Kidney epithelial cell (primary cell): ENCODE measurements at regions not wholly inside any gene's neighbourhood (a gene's known extent, or its start where the extent isn't known, plus 50 kb on each side); places are given as distances from the start of the nearest gene placed in this dataset.

Experiments used
- DNase-seq: peaks from one replicate; pipeline ENCODE4 v3.0.0-alpha.2; 2010; ENCODE audit warnings: low read depth
- H3K27me3 ChIP-seq: 2 replicates; pipeline ENCODE4 v1.6.0; 2011; ENCODE audit warnings: low read length; ENCODE audit not compliant: control insufficient read depth, insufficient read depth
- H3K36me3 ChIP-seq: 2 replicates; pipeline ENCODE4 v1.5.1; 2011; ENCODE audit warnings: low read length; ENCODE audit not compliant: control insufficient read depth, insufficient read depth
- H3K4me3 ChIP-seq: 2 replicates; pipeline ENCODE4 v1.5.1; 2011; ENCODE audit warnings: low read depth, mild to moderate bottlenecking, control low read depth, low read length
- TF ChIP-seq, protein P1 (sequence below): IDR thresholded peaks from 2 replicates; pipeline ENCODE4 v1.5.1; 2011; ENCODE audit warnings: mild to moderate bottlenecking, moderate library complexity, low read length, control low read depth, inconsistent platforms; ENCODE audit not compliant: insufficient read depth, poor library complexity, severe bottlenecking

DNA sequence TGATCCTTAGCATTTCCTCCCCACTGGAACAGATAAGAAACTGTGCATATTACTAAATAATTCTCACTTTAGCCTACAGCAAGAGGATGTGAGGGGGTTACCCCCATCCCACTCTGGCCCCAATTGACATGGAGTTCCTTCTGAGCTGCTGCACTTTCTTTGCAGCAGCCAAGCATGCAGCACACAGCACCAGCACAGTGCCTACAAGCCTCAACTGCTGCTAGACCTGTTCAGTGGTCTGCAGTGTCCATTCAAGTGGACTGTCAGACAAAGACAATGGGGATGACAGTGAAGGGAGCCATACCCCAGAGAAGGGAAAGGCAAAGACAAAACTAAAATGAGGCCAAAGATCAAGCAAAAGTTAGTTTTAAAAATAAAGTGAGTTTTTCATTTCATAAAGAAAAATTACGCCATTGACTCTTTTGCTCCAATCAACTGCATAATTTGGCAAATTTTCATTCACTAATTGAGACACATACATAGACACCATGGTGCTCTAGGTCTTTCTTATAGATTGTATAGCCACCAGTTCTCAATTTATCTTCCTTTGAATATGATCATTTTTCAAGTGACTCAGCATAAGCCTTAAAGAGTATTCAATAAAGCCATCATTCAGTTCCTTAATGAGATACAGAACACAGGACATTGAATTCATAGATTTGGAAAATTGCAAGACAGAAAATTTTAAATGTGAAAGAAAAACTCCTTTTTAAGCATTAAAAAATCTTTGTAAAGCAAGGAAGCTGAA lies 410.6 kb downstream of the HNRNPD start:
- Histone ChIP-seq H3K4me3 (no peak overlapping the region), H3K27me3 (no peaks in the 10 kb centered on the region), H3K36me3 (no peaks in the 10 kb centered on the region)
- no peak for DNase-seq
- TF ChIP-seq, protein P1, sequence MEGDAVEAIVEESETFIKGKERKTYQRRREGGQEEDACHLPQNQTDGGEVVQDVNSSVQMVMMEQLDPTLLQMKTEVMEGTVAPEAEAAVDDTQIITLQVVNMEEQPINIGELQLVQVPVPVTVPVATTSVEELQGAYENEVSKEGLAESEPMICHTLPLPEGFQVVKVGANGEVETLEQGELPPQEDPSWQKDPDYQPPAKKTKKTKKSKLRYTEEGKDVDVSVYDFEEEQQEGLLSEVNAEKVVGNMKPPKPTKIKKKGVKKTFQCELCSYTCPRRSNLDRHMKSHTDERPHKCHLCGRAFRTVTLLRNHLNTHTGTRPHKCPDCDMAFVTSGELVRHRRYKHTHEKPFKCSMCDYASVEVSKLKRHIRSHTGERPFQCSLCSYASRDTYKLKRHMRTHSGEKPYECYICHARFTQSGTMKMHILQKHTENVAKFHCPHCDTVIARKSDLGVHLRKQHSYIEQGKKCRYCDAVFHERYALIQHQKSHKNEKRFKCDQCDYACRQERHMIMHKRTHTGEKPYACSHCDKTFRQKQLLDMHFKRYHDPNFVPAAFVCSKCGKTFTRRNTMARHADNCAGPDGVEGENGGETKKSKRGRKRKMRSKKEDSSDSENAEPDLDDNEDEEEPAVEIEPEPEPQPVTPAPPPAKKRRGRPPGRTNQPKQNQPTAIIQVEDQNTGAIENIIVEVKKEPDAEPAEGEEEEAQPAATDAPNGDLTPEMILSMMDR = no peak

DNA sequence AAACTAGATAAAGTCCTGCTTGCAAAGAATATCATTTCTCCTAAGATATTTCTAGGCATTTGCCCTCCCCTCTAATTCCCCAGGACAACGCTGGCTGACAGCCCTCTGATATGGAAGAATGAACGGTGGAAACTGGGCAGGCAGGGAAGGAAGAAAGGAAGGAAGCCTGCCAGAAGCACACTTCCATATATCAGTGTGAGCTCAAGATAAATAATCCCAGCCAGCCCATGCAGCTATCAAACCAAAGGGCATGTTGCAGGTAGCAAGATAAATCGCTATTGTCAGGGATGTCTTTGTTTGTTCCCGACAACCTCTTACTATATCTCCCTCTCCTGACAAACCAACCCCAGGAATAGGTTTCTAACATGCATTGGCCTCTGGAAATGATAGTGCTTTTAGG lies 412.8 kb downstream of the HNRNPD start:
- Histone ChIP-seq H3K4me3 (no peak overlapping the region), H3K36me3 (no peaks in the 10 kb centered on the region), H3K27me3 (no peaks in the 10 kb centered on the region)
- DNase-seq = no peak
- TF ChIP-seq, protein P1 = no peak

DNA sequence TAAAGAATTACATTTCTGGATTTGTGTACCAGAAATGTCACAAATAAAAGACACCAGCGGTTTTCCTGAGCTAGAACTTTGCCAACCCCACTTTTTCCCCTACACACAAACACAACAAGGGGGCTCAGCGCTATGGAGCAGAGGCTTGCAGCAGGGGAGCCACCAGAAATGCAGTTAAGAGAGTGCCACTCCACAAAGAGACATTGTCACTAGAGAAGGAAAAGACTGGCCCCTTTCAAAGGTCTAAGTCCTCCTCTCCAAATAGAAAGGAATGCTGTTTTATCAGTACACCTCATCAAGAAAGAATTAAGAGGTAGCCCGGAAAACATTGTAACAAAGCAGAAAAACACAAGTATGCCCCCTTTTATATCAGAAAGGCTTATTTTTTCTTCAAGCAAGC lies 419.5 kb downstream of the HNRNPD start:
- DNase-seq = no peak
- no peaks in the 10 kb centered on the region for H3K36me3 ChIP-seq

DNA sequence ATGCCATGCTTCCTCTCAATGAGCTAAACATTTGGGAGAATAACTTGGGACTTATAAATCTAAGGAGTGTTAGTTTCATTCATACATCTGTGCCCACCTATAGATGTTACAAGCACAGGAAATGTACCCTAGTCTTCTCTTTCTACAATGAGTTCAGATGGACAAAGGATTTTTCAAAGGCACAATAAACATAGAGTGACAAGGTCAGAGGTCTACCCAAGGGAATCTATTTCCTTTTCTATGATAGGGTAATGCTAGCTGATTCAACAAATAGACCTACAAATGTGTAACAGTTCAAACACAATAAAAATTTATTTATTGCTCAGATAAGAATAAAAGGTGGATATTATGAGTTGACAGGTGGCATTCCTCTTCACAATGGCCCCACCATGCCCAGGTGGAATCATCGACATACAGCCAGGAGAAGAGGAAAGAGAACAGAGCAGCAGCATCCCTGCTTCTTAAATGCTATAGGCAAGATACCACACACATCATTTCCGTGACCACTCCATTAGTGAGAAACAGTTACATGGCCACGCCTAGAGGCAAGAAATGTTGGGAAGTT lies 421.8 kb downstream of the HNRNPD start:
- H3K4me3 ChIP-seq = no peak overlapping the region
- H3K27me3 ChIP-seq = no peaks in the 10 kb centered on the region
- H3K36me3 ChIP-seq = no peaks in the 10 kb centered on the region
- no peak for DNase-seq
- TF ChIP-seq, protein P1 = no peak

More for the DNA sequence above, 419.5 kb downstream of the HNRNPD start:
- H3K27me3 ChIP-seq = no peaks in the 10 kb centered on the region
- TF ChIP-seq, protein P1 = no peak
- no peak overlapping the region for H3K4me3 ChIP-seq

DNA sequence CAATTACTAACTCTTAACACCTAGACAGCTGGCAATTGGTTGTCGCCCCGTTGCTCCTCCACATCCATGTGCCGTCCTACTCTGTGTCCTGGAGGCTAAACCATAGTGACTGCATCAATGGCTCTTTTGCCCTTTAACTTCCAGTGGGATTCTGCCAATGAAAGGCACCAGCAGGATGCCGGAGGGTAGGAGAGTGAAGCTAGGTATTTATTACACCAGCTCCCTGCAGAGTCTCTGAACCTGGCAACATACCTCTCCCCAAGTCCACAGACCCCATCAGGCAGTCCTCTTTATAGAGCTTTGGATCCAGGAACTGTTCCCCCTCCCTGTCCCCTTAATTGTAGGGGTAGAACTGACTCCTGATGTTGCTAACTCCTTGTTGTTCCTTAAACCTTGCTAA lies 426.8 kb downstream of the HNRNPD start:
- Histone ChIP-seq H3K4me3 (no peak overlapping the region), H3K27me3 (no peaks in the 10 kb centered on the region), H3K36me3 (no peaks in the 10 kb centered on the region)
- no peak for DNase-seq
- TF ChIP-seq, protein P1 = no peak

DNA sequence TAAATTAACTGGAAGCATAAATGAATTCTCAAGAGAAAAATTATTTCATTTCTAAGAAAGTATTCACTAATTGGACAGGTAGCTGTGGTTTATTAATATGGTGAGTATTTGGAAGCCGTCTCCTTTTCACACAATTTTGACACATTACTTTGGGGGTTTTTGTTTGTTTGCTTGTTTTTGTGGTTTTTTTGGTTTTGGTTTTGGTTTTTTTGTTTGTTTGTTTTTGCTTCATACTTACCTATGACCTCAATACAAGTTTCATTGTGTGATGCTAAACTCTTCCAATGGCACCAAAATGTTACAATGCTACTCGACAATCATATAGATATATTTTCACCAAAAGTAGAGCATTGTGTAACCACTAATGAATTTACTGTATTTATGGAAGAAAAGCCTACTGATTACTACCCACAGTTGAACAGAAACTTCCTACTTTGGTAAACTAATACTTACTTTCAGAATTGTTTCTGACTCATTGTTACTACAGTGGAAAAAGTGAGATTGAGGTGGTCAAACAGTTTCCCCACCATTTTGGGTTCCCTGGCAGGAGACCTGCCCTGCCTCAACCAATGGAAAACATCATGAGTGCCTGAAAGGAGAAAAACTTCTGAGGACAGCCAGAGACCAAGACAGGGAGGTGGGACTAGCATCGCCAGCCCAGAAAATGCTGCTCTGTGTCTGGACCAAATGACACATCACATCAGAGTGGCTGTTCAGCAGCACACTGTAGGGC lies 443.1 kb downstream of the HNRNPD start:
- DNase-seq = no peak
- no peak overlapping the region for H3K4me3 ChIP-seq
- TF ChIP-seq, protein P1 = no peak
- no peaks in the 10 kb centered on the region for H3K27me3 ChIP-seq
- H3K36me3 ChIP-seq = no peaks in the 10 kb centered on the region
